ENCODE measurements at regions not wholly inside any gene's neighbourhood (a gene's known extent, or its start where the extent isn't known, plus 50 kb on each side); places are given as distances from the start of the nearest gene placed in this dataset.
"Not testable (repeated sequence)": the region's sequence is repeated elsewhere in the genome, so short reads cannot be mapped to it uniquely, and the experiment has no call there.

GRCh38 chr5:25448190-25448621 is 803.4 kb upstream of the CDH10 start:
- ATAC-seq (ENCODE audit: insufficient number of reproducible peaks, low FRiP score, low read depth) (no peak), DNase-seq (ENCODE audit: low spot score) (no peak)
- Histone ChIP-seq H3K36me3 (no peaks in the 10 kb centered on the region), H3K4me3 (no peak overlapping the region), H3K4me1 (ENCODE audit: control insufficient read depth in 1 of 2, low read depth in 2 of 2) (no peaks in the 10 kb centered on the region), H3K27me3 (replicated peaks; ENCODE audit: insufficient read depth) (no peaks in the 10 kb centered on the region), H3K27ac (no peak overlapping the region), H3K9me3 (no peaks in the 10 kb centered on the region)
- TF ChIP-seq CTCF (IDR thresholded peaks at IDR 0.05), result no peak

- ATAC-seq (ENCODE audit: insufficient number of reproducible peaks, low FRiP score, low read depth); H3K27me3 ChIP-seq (replicated peaks; ENCODE audit: insufficient read depth); H3K36me3 ChIP-seq; H3K9me3 ChIP-seq; H3K4me1 ChIP-seq (ENCODE audit: control insufficient read depth in 1 of 2, low read depth in 2 of 2); H3K4me3 ChIP-seq; DNase-seq (ENCODE audit: low spot score); H3K27ac ChIP-seq: not testable (repeated sequence)
Measured at GRCh38 chr5:25446061-25446420, 801.3 kb upstream of the CDH10 start.

GRCh38 chr5:25445381-25446060 is 800.7 kb upstream of the CDH10 start:
- ATAC-seq (ENCODE audit: insufficient number of reproducible peaks, low FRiP score, low read depth); H3K27ac ChIP-seq; H3K27me3 ChIP-seq (replicated peaks; ENCODE audit: insufficient read depth); H3K4me1 ChIP-seq (ENCODE audit: control insufficient read depth in 1 of 2, low read depth in 2 of 2); DNase-seq (ENCODE audit: low spot score); H3K9me3 ChIP-seq; H3K36me3 ChIP-seq; H3K4me3 ChIP-seq: not testable (repeated sequence)

GRCh38 chr5:25444697-25445096 is 799.9 kb upstream of the CDH10 start:
- no peaks in the 10 kb centered on the region for H3K36me3 ChIP-seq
- no peak for TF ChIP-seq CTCF (IDR thresholded peaks at IDR 0.05)

GRCh38 chr5:25441810-25442209 is 797.0 kb upstream of the CDH10 start:
- TF ChIP-seq CTCF (IDR thresholded peaks at IDR 0.05), result no peak
- ATAC-seq (ENCODE audit: insufficient number of reproducible peaks, low FRiP score, low read depth) (no peak), DNase-seq (ENCODE audit: low spot score) (no peak)
- no peak overlapping the region for H3K4me3 ChIP-seq
- no peaks in the 10 kb centered on the region for H3K27me3 ChIP-seq (replicated peaks; ENCODE audit: insufficient read depth)
- H3K36me3 ChIP-seq, result no peaks in the 10 kb centered on the region
- no peaks in the 10 kb centered on the region for H3K9me3 ChIP-seq
- no peaks in the 10 kb centered on the region for H3K4me1 ChIP-seq (ENCODE audit: control insufficient read depth in 1 of 2, low read depth in 2 of 2)
- no peak overlapping the region for H3K27ac ChIP-seq

More at GRCh38 chr5:25444697-25445096, 799.9 kb upstream of the CDH10 start:
- H3K27ac ChIP-seq, result no peak overlapping the region
- H3K27me3 ChIP-seq (replicated peaks; ENCODE audit: insufficient read depth), result no peaks in the 10 kb centered on the region
- DNase-seq (ENCODE audit: low spot score) (no peak), ATAC-seq (ENCODE audit: insufficient number of reproducible peaks, low FRiP score, low read depth) (no peak)
- H3K9me3 ChIP-seq, result no peaks in the 10 kb centered on the region
- H3K4me1 ChIP-seq (ENCODE audit: control insufficient read depth in 1 of 2, low read depth in 2 of 2), result no peaks in the 10 kb centered on the region
- no peak overlapping the region for H3K4me3 ChIP-seq

GRCh38 chr5:25439025-25439424 is 794.2 kb upstream of the CDH10 start:
- no peak overlapping the region for H3K4me3 ChIP-seq
- H3K4me1 ChIP-seq (ENCODE audit: control insufficient read depth in 1 of 2, low read depth in 2 of 2), result no peaks in the 10 kb centered on the region
- no peak for DNase-seq (ENCODE audit: low spot score)
- no peak for ATAC-seq (ENCODE audit: insufficient number of reproducible peaks, low FRiP score, low read depth)
- H3K9me3 ChIP-seq, result no peaks in the 10 kb centered on the region
- no peak overlapping the region for H3K27ac ChIP-seq
- no peaks in the 10 kb centered on the region for H3K27me3 ChIP-seq (replicated peaks; ENCODE audit: insufficient read depth)
- no peak for TF ChIP-seq CTCF (IDR thresholded peaks at IDR 0.05)
- H3K36me3 ChIP-seq, result no peaks in the 10 kb centered on the region

GRCh38 chr5:25438375-25438774 is 793.6 kb upstream of the CDH10 start:
- not testable (repeated sequence) for H3K9me3 ChIP-seq; ATAC-seq (ENCODE audit: insufficient number of reproducible peaks, low FRiP score, low read depth); DNase-seq (ENCODE audit: low spot score); H3K4me1 ChIP-seq (ENCODE audit: control insufficient read depth in 1 of 2, low read depth in 2 of 2); H3K4me3 ChIP-seq; H3K36me3 ChIP-seq; H3K27ac ChIP-seq; H3K27me3 ChIP-seq (replicated peaks; ENCODE audit: insufficient read depth)
